Activated CD8-positive, alpha-beta T cell treated with anti-CD3 and anti-CD28 coated beads for 36 hours (primary cell): ENCODE measurements at regions not wholly inside any gene's neighbourhood (a gene's known extent, or its start where the extent isn't known, plus 50 kb on each side); places are given as distances from the start of the nearest gene placed in this dataset.

Source experiments
- ATAC-seq: fragments of 200-7000 bp; cut with Tn5 transposase; one replicate; pipeline ENCODE4 v1.10.0; 2021; ENCODE audit warnings: mild to moderate bottlenecking, moderate library complexity
- CTCF ChIA-PET: fragments of 350-600 bp; sonication (Branson Sonifier 250); formaldehyde crosslinking; loops from one replicate; lab custom pipeline; 2021; ENCODE audit warnings: antibody characterized with exemption; lab: Charles Lee
- POLR2A ChIA-PET: fragments of 350-600 bp; sonication (Branson Sonifier 250); formaldehyde crosslinking; loops from one replicate; lab custom pipeline; 2021; ENCODE audit warnings: antibody characterized with exemption; lab: Charles Lee
- DNase-seq: peaks from one replicate; pipeline ENCODE4 v3.0.0-alpha.2; 2020
- H3K27ac Mint-ChIP-seq: one replicate; pipeline ENCODE4 v1.8.0; 2021; ENCODE audit warnings: mild to moderate bottlenecking, mixed read lengths
- H3K27me3 Mint-ChIP-seq: one replicate; pipeline ENCODE4 v1.8.0; 2021; ENCODE audit warnings: mixed read lengths
- H3K36me3 Mint-ChIP-seq: one replicate; pipeline ENCODE4 v1.8.0; 2021; ENCODE audit warnings: low read depth, mixed read lengths
- H3K4me1 Mint-ChIP-seq: one replicate; pipeline ENCODE4 v1.8.0; 2021; ENCODE audit warnings: low read depth, mixed read lengths
- H3K4me3 Mint-ChIP-seq: one replicate; pipeline ENCODE4 v1.8.0; 2021; ENCODE audit warnings: mild to moderate bottlenecking, moderate library complexity, mixed read lengths
- H3K9me3 Mint-ChIP-seq: one replicate; pipeline ENCODE4 v1.8.0; 2021; ENCODE audit warnings: mixed read lengths
- intact Hi-C: fragments of 100-400 bp; cut with micrococcal nuclease; formaldehyde crosslinking; loops from one replicate; pipeline ENCODE4 v1.10.0; 2022
- TF ChIP-seq, protein P1 (sequence below): fragments of 200-600 bp; IDR thresholded peaks from one replicate; pipeline ENCODE4 v1.8.0; 2022; ENCODE audit warnings: antibody characterized with exemption, mild to moderate bottlenecking

DNA sequence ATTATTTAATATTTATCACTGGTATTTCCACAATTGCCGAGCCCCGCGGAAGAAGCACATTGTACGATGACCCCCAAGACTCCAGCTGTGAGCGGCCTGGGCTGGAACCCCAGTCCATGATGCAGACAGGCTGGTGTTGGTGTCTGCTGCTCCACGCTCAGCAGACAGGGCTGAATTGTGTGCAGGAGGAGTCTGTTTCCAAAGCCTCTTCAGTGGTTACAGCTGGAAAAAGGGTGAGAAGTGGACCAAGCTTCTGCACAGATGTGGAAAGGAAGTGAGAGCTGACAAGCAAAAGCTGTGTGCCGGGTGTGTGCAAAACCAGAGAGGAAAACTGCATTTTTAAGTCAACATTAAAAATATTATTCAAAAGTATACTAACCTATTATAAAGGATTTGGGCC is 500.4 kb downstream of the GALR1 start:
- no peak for DNase-seq
- H3K9me3 Mint-ChIP-seq = no peaks in the 10 kb centered on the region
- POLR2A ChIA-PET = no interaction called here
- CTCF ChIA-PET = interaction anchor here (0.6 to 1.0 kb wide), 6 partner anchors 9 to 326 kb away, joined by 3 to 5 read pairs (median 4); no protein-coding TSS in a partner anchor
- no peaks in the 10 kb centered on the region for H3K4me1 Mint-ChIP-seq
- ATAC-seq = no peak
- peaks cover 12% of the 10 kb centered on the region for H3K27me3 Mint-ChIP-seq
- TF ChIP-seq, protein P1, sequence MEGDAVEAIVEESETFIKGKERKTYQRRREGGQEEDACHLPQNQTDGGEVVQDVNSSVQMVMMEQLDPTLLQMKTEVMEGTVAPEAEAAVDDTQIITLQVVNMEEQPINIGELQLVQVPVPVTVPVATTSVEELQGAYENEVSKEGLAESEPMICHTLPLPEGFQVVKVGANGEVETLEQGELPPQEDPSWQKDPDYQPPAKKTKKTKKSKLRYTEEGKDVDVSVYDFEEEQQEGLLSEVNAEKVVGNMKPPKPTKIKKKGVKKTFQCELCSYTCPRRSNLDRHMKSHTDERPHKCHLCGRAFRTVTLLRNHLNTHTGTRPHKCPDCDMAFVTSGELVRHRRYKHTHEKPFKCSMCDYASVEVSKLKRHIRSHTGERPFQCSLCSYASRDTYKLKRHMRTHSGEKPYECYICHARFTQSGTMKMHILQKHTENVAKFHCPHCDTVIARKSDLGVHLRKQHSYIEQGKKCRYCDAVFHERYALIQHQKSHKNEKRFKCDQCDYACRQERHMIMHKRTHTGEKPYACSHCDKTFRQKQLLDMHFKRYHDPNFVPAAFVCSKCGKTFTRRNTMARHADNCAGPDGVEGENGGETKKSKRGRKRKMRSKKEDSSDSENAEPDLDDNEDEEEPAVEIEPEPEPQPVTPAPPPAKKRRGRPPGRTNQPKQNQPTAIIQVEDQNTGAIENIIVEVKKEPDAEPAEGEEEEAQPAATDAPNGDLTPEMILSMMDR = no peak
- H3K4me3 Mint-ChIP-seq = no peak overlapping the region
- intact Hi-C loops = no loop called here
- H3K27ac Mint-ChIP-seq = no peak overlapping the region
- no peaks in the 10 kb centered on the region for H3K36me3 Mint-ChIP-seq

DNA sequence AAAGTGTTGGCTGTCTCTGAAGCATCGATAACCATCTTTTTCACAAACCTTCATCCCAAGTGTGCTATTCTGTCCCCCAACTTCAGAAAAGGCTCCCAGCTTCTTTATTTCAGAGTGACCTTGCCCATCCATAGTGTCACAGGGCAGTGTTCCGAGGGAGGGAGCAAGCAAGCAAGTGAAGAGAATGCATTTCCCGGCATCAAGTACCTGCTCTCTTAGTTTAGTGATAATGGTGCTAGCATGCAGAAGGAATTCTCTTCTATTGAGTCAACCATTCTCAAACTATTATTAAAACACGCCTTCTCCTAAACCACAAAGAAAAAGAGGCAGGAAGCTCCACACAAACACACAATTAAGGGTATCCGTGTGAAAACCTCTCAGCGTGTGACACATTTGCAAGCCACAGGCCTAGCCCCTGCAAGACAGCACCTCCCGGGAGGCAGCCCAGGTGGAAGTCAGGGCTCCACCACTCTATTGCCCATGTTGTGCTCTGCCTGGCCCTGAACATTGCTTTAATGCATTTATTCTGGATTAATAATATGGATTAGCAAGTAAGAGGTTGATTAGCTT is 504.9 kb downstream of the GALR1 start:
- TF ChIP-seq, protein P1 = no peak
- no peak overlapping the region for H3K4me3 Mint-ChIP-seq
- no peak overlapping the region for H3K27ac Mint-ChIP-seq
- H3K9me3 Mint-ChIP-seq = no peaks in the 10 kb centered on the region
- DNase-seq (no peak), ATAC-seq (no peak)
- H3K27me3 Mint-ChIP-seq = peaks cover 13% of the 10 kb centered on the region
- CTCF ChIA-PET = no interaction called here
- POLR2A ChIA-PET = interaction anchor here (0.8 kb wide), 1 partner anchor 17 kb away, joined by 3 read pairs; no protein-coding TSS in a partner anchor
- no peaks in the 10 kb centered on the region for H3K36me3 Mint-ChIP-seq
- intact Hi-C loops = no loop called here
- no peaks in the 10 kb centered on the region for H3K4me1 Mint-ChIP-seq

DNA sequence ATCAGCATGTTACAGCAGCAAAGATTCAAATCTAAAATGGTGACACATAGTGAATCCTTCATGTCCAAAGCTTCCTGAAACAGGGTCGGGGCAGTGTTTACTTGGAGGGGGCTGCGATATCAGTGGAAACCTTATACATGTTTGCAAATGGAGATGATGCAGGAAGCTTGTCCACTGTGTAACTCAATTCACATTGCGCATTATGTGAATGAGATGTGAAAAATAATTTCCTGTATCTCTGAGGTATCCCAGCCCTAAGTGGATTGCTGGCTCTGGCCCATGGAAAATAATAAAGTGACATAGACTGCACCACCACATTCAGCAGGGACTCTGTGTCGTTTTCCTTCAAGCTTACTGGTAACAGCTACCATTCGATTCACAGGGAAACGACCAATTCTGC is 505.5 kb downstream of the GALR1 start:
- peaks cover 13% of the 10 kb centered on the region for H3K27me3 Mint-ChIP-seq
- H3K36me3 Mint-ChIP-seq = no peaks in the 10 kb centered on the region
- intact Hi-C loops = no loop called here
- DNase-seq = no peak
- ATAC-seq = no peak
- H3K9me3 Mint-ChIP-seq = no peaks in the 10 kb centered on the region
- ChIA-PET POLR2A (interaction anchor here (0.8 kb wide), 1 partner anchor 16 kb away, joined by 3 read pairs; no protein-coding TSS in a partner anchor), CTCF (no interaction called here)
- no peak overlapping the region for H3K27ac Mint-ChIP-seq
- no peak overlapping the region for H3K4me3 Mint-ChIP-seq
- TF ChIP-seq, protein P1 = no peak
- H3K4me1 Mint-ChIP-seq = no peaks in the 10 kb centered on the region

DNA sequence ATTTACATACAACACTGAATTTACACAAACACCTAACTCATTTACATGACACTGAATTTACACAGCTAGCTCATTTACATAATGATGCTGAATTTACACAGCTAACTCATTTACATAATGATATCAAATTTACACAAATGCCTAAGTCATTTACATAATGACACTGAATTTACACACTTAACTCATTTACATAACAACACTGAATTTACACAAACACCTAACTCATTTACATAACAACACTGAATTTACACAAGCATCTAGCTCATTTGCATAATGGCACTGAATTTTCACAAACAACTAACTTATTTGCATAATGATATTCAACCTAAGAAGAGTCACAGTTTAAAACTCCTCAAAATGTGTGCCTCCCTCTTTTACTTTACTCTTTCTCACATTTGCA is 511.7 kb downstream of the GALR1 start:
- no peaks in the 10 kb centered on the region for H3K36me3 Mint-ChIP-seq
- peaks cover 23% of the 10 kb centered on the region for H3K27me3 Mint-ChIP-seq
- ChIA-PET POLR2A (no interaction called here), CTCF (interaction anchor here (1.7 kb wide), 1 partner anchor 12 kb away, joined by 5 read pairs; no protein-coding TSS in a partner anchor)
- intact Hi-C loops = no loop called here
- ATAC-seq (no peak), DNase-seq (no peak)
- no peak overlapping the region for H3K4me3 Mint-ChIP-seq
- H3K4me1 Mint-ChIP-seq = peaks cover 2% of the 10 kb centered on the region
- no peaks in the 10 kb centered on the region for H3K9me3 Mint-ChIP-seq
- TF ChIP-seq, protein P1 = no peak
- no peak overlapping the region for H3K27ac Mint-ChIP-seq

DNA sequence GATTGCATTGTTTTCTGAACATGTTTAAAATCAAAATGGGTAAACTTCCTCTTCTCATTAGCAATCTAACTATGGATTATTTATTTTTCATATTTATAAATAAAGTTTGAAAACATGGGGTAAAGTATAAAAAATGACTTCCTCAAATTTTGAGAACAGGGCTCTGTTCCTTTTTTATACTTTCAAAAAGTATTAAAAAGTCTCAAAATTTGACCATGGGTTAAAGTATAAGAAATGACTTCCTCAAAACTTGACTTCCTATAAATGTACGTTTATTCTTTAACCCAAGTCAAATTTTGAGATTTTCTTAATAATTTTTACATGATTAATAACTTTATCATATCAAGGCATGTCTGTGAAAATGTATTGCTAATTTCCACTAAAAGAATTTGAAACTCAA is 512.4 kb downstream of the GALR1 start:
- H3K4me3 Mint-ChIP-seq = no peak overlapping the region
- intact Hi-C loops = no loop called here
- no peak for ATAC-seq
- H3K9me3 Mint-ChIP-seq = no peaks in the 10 kb centered on the region
- H3K36me3 Mint-ChIP-seq = no peaks in the 10 kb centered on the region
- no peak for DNase-seq
- TF ChIP-seq, protein P1 = no peak
- ChIA-PET POLR2A (no interaction called here), CTCF (no interaction called here)
- peaks cover 2% of the 10 kb centered on the region for H3K4me1 Mint-ChIP-seq
- H3K27ac Mint-ChIP-seq = no peak overlapping the region
- peaks cover 25% of the 10 kb centered on the region for H3K27me3 Mint-ChIP-seq
